ENCODE measurements at regions not wholly inside any gene's neighbourhood (a gene's known extent, or its start where the extent isn't known, plus 50 kb on each side); places are given as distances from the start of the nearest gene placed in this dataset.

DNA sequence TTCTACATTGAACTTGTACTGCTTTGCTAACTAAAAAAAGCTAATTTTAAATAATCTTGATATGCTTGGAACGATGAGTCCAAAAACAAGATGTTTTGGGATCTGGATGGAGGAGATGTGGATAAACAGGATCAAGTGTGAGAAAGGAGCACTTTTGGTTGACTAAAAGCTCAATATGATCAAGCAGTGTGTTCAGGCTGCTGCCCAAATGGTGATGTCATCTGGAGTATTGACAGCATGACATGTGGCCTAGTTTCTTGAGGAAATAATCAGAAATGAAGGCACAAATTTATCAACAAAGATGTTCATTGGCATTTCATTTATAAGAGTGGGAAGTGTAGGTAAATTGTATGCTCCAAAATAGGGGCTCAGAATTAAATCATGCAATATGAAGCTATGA, 161.2 kb downstream of the SOX2 start:
- TF ChIP-seq, protein P1, sequence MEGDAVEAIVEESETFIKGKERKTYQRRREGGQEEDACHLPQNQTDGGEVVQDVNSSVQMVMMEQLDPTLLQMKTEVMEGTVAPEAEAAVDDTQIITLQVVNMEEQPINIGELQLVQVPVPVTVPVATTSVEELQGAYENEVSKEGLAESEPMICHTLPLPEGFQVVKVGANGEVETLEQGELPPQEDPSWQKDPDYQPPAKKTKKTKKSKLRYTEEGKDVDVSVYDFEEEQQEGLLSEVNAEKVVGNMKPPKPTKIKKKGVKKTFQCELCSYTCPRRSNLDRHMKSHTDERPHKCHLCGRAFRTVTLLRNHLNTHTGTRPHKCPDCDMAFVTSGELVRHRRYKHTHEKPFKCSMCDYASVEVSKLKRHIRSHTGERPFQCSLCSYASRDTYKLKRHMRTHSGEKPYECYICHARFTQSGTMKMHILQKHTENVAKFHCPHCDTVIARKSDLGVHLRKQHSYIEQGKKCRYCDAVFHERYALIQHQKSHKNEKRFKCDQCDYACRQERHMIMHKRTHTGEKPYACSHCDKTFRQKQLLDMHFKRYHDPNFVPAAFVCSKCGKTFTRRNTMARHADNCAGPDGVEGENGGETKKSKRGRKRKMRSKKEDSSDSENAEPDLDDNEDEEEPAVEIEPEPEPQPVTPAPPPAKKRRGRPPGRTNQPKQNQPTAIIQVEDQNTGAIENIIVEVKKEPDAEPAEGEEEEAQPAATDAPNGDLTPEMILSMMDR (IDR thresholded peaks at IDR 0.05; ENCODE audit: control insufficient read depth, extremely low read depth, insufficient read depth) = no peak
- no peak for DNase-seq (ENCODE audit: low read depth)
- H3K4me3 ChIP-seq (ENCODE audit: low read depth, low read length) = no peak overlapping the region

DNA sequence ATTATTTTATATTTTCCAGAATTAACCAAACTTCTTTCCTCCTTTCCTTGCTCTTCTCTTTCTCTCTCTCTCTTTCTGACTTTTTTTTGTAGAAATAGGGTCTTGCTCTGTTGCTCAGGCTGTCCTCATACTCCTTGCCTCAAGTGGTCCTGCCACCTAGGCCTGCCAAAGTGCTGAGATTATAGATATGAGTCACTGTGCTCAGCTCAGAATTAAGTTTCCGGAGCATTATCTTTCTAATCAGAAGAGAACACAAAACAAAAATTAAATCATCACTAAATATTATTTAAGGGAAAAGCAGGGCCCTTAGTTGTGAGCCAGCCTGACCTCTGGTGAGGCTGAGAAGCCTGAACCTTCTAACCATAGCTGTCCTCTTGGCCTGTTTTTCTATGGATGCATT, 168.2 kb downstream of the SOX2 start:
- H3K4me3 ChIP-seq (ENCODE audit: low read depth, low read length) = no peak overlapping the region
- DNase-seq (ENCODE audit: low read depth) = no peak
- TF ChIP-seq, protein P1 (IDR thresholded peaks at IDR 0.05; ENCODE audit: control insufficient read depth, extremely low read depth, insufficient read depth) = no peak

DNA sequence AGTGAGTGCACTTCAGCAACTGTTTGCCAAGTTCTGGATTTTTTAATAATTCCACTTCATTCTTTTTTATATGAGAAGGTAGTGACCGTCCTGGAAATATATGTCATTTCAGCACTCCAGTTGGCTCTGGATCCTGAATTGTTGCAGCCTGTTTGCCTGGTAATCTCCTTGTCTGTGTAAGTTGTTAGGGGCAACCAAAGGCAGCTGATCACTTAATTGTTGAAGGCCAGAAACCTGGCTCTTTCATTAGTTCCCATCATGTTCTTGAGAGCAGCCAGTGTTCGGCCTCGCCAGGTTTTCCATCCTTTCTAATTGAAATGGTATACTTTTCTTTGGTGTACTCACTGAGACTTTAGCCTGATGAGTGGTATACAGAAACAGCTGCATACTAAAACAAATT, 168.6 kb downstream of the SOX2 start:
- TF ChIP-seq, protein P1 (IDR thresholded peaks at IDR 0.05; ENCODE audit: control insufficient read depth, extremely low read depth, insufficient read depth) = no peak
- no peak for DNase-seq (ENCODE audit: low read depth)
- H3K4me3 ChIP-seq (ENCODE audit: low read depth, low read length) = no peak overlapping the region

DNA sequence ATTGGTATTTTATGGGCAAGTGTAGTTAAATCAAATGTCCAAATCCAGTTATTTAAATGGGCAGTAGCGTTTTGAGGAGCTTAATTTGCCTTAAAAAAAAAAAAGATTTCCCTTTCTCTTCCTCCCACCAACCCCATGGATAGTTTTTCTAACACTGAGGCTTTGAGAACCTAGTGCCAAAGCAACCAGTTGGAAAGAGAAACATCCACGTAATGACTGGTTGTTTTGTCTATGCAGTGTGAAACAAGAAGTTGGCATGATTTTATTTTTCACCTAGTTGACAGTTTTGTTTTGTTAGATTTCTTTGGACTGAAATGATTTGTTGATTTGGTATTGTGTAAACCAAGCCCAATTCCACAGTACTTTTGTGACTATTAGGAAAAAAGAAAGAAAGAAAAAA, 170.0 kb downstream of the SOX2 start:
- TF ChIP-seq, protein P1 (IDR thresholded peaks at IDR 0.05; ENCODE audit: control insufficient read depth, extremely low read depth, insufficient read depth) = no peak
- H3K4me3 ChIP-seq (ENCODE audit: low read depth, low read length) = no peak overlapping the region
- no peak for DNase-seq (ENCODE audit: low read depth)

DNA sequence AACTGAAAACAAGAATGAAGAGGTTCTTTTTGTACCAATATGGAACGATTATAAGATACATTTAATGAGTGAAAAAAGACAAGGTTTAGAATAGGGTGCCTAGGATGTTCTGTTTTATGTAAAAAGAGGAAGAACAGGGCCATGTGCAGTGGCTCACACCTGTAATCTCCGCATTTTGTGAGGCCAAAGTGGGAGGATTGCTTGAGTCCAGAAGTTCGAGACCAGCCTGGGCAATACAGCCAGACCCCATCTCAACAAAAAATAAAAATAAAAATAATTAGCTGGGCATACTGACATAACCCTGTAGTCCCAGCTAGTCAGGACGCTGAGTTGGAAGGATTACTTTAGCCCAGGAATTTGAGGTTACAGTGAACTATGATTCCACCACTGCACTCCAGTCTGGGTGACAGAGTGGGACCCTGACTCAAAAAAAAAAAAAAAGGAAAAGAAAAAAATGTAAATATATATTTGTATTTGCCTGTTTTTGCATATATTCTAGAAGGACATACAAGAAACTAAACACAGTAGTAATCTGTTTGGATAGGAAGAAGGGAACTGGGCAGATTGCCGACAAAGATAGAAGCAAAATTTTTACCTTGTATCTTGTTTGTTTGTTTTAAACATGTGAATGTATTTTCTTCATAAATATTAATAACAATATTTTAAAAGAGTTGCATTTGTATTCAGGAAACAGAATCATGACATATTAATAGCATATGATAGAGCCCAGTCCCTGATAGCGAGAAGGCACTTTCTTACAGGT, 174.3 kb downstream of the SOX2 start:
- TF ChIP-seq, protein P1 (IDR thresholded peaks at IDR 0.05; ENCODE audit: control insufficient read depth, extremely low read depth, insufficient read depth) = no peak
- peak; percentile 78 for DNase-seq (ENCODE audit: low read depth)
- no peak overlapping the region for H3K4me3 ChIP-seq (ENCODE audit: low read depth, low read length)

DNA sequence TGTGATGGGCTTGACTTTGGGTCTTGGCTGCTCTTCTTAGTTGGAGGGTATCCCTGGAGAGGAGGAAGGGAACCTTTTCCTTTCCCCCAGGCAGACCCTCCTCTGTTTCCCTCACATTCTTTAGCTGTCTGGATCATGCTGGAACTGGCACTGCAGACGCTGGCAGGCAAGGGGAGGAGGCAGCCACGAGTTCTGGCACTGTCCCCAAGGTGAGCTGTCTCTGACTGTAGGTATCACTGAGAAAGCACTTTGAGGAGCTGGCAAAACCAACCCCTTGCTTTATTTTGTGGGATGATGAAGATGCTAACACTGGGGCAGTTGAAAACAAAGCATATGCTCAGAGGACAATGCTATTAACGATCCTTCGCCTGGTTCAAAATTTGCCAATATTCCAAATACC, 175.0 kb downstream of the SOX2 start:
- TF ChIP-seq, protein P1 (IDR thresholded peaks at IDR 0.05; ENCODE audit: control insufficient read depth, extremely low read depth, insufficient read depth) = no peak
- DNase-seq (ENCODE audit: low read depth) = no peak
- H3K4me3 ChIP-seq (ENCODE audit: low read depth, low read length) = no peak overlapping the region

DNA sequence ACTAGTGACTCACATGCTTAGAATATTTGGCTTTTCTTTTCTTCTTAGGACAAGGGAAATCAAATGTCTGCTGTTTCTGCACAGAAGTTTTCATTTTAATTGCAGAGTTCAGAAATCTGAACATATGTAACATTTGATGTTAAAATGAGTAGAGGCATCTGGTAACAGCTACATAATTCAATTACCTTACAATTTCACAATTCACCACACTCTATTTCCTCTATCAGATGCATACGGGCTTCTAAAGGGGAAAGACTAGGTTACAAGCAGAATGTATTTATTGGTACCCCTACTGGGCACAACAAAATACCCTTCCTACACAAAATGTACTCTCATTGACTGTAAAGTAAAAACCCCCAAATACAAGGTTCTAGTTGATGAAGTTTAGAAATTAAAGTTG, 176.0 kb downstream of the SOX2 start:
- no peak overlapping the region for H3K4me3 ChIP-seq (ENCODE audit: low read depth, low read length)
- no peak for DNase-seq (ENCODE audit: low read depth)
- TF ChIP-seq, protein P1 (IDR thresholded peaks at IDR 0.05; ENCODE audit: control insufficient read depth, extremely low read depth, insufficient read depth) = no peak

Measured in LNCaP clone FGC (cell line).